Hematopoietic multipotent progenitor cell (in vitro differentiated cells): ENCODE measurements at regions not wholly inside any gene's neighbourhood (a gene's known extent, or its start where the extent isn't known, plus 50 kb on each side); places are given as distances from the start of the nearest gene placed in this dataset.
"Not testable (repeated sequence)": the region's sequence is repeated elsewhere in the genome, so short reads cannot be mapped to it uniquely, and the experiment has no call there.

Source experiments
- DNase-seq, 3 donors: peaks; one replicate each; pipeline ENCODE4 v3.0.0-alpha.2; 2011 to 2015; ENCODE audit warnings: low read depth in 2 of 3, low spot score in 2 of 3

- not testable (repeated sequence) for DNase-seq
These were observed 108.2 kb downstream of the DHRS2 start for GRCh38 chr14:23744368-23744767.

- DNase-seq: no peak
These were observed 114.2 kb downstream of the DHRS2 start for GRCh38 chr14:23750357-23750756.

- DNase-seq: no peak
These were observed 115.5 kb downstream of the DHRS2 start for GRCh38 chr14:23751616-23752015.

GRCh38 chr14:23763394-23763793, 127.2 kb downstream of the DHRS2 start:
- no peak for DNase-seq

- DNase-seq: no peak
These were observed 130.7 kb downstream of the DHRS2 start for GRCh38 chr14:23766737-23767401.

GRCh38 chr14:23769221-23769728, 133.1 kb downstream of the DHRS2 start:
- not testable (repeated sequence) for DNase-seq

- no peak for DNase-seq
These were observed 137.8 kb downstream of the DHRS2 start for GRCh38 chr14:23773981-23774380.

- DNase-seq: no peak
These were observed 140.1 kb downstream of the DHRS2 start for GRCh38 chr14:23776296-23776695.

- DNase-seq: no peak
These were observed 149.0 kb downstream of the DHRS2 start for GRCh38 chr14:23785208-23785607.

GRCh38 chr14:23787436-23787835, 151.3 kb downstream of the DHRS2 start:
- DNase-seq: no peak

- no peak for DNase-seq
These were observed 153.5 kb downstream of the DHRS2 start for GRCh38 chr14:23789696-23790095.

GRCh38 chr14:23793532-23793931, 157.4 kb downstream of the DHRS2 start:
- DNase-seq: no peak

GRCh38 chr14:23800811-23801210, 152.8 kb upstream of the DHRS4 start:
- DNase-seq: no peak

GRCh38 chr14:23801766-23802165, 151.8 kb upstream of the DHRS4 start:
- DNase-seq: no peak

- no peak for DNase-seq
These were observed 148.8 kb upstream of the DHRS4 start for GRCh38 chr14:23804817-23805216.

GRCh38 chr14:23805761-23806160, 147.8 kb upstream of the DHRS4 start:
- no peak for DNase-seq

- DNase-seq: no peak
These were observed 138.9 kb upstream of the DHRS4 start for GRCh38 chr14:23814527-23815256.

- DNase-seq: no peak
These were observed 137.2 kb upstream of the DHRS4 start for GRCh38 chr14:23816371-23816770.

GRCh38 chr14:23817164-23817767, 136.3 kb upstream of the DHRS4 start:
- DNase-seq: no peak

- no peak for DNase-seq
These were observed 126.3 kb upstream of the DHRS4 start for GRCh38 chr14:23827100-23827892.

GRCh38 chr14:23828001-23828400, 125.6 kb upstream of the DHRS4 start:
- no peak for DNase-seq
